ENCODE measurements at regions not wholly inside any gene's neighbourhood (a gene's known extent, or its start where the extent isn't known, plus 50 kb on each side); places are given as distances from the start of the nearest gene placed in this dataset.

DNA sequence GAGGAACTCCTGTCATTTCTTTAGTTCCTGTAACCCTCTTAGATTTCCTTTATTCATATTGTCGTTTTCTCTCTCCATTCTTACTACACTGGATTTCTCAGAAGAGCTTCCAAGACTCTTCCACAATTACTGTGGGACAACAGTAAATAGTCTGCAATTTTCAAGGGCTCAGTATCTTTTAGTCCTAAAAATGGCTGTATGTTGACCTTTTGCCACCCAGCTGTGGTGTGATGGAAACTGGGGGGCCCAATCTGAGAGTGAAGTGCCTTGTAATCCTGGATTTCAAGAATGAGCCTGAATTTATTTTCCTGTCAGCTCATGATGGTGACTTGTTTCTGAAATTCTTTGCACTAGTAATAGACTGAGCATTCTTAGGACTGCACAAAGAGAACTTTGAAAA lies 277.6 kb upstream of the RASGRP1 start:
- TF ChIP-seq, protein P1, sequence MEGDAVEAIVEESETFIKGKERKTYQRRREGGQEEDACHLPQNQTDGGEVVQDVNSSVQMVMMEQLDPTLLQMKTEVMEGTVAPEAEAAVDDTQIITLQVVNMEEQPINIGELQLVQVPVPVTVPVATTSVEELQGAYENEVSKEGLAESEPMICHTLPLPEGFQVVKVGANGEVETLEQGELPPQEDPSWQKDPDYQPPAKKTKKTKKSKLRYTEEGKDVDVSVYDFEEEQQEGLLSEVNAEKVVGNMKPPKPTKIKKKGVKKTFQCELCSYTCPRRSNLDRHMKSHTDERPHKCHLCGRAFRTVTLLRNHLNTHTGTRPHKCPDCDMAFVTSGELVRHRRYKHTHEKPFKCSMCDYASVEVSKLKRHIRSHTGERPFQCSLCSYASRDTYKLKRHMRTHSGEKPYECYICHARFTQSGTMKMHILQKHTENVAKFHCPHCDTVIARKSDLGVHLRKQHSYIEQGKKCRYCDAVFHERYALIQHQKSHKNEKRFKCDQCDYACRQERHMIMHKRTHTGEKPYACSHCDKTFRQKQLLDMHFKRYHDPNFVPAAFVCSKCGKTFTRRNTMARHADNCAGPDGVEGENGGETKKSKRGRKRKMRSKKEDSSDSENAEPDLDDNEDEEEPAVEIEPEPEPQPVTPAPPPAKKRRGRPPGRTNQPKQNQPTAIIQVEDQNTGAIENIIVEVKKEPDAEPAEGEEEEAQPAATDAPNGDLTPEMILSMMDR (IDR thresholded peaks at IDR 0.05; ENCODE audit: low read depth, low read length, poor library complexity, severe bottlenecking): no peak
- no peak for TF ChIP-seq EZH2phosphoT487 (IDR thresholded peaks at IDR 0.05; ENCODE audit: borderline replicate concordance, low read length)
